Stimulated activated CD4-positive, alpha-beta T cell treated with anti-CD3 and anti-CD28 coated beads, Interleukin-4, amount 100 ng/mL, for 1 hour (primary cell): ENCODE measurements at regions not wholly inside any gene's neighbourhood (a gene's known extent, or its start where the extent isn't known, plus 50 kb on each side); places are given as distances from the start of the nearest gene placed in this dataset.
"Not testable (repeated sequence)": the region's sequence is repeated elsewhere in the genome, so short reads cannot be mapped to it uniquely, and the experiment has no call there.

Source experiments
- DNase-seq: peaks from one replicate; pipeline ENCODE4 v3.0.0-alpha.2; 2020

DNA sequence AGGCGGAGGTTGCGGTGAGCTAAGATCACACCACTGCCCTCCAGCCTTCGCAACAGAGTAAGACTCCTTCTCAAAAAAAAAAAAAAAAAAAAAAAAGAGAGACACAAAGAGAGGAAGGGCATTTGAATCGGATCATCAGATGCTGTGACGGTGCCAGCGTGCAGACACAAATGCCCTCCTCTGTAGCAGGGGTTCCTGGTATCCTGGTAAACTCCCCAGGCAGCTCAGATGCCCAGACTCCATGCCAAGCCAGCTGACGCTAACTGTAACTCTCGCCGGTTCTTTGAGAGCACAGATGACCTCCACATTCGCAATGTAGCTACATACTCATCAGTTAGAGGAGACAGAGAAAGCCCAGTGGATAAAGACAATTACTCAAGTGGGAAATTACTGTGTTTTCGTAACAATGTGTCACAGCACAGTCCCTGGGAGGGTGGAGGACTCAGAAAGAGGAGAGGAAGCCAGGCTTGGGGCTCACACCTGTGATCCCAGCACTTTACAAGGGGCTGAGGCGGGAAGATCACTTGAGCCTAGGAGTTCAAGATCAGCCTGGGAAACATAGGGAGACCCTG, 153.1 kb downstream of the BRD1 start:
- no peak for DNase-seq

DNA sequence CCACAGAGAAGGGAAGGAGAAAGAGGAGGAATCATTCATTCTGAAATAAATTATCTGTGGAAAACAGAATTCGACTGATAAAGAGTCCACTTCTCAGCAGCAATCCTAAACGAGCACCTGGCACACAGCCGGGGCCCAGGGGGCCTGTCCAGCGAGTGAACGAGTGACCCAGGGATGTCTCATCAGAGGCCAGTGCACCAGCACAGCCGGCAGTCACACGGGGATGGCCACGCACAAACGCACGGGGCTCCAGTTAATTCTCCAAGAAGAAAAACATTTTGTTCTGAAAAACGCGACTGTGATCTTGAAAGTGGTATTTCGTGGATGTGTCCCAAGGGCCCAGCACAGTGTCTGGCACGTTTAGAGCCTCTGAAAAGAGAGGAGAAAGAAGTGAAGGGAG, 154.6 kb downstream of the BRD1 start:
- DNase-seq = no peak

DNA sequence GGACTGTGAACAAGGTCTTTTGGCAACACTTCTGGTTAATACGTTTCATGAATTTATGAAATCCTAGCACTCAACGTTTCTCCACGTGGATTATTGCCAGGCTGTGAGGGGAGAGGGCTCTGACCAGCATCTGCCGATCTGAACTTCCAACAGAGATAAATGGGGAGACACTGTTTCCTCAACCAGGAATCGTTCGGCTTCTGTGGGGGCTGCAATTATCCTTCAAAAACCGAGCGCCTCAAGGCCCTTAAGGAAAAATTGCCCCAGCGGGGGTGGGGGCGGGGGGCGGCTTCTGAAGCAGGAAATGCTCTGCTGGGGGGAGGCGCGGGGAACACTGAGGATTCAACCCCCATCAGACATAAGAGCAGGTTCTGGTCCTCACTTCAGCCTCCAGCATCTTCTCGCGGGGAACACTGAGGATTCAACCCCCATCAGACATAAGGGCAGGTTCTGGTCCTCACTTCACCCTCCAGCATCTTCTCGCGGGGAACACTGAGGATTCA, 155.6 kb downstream of the BRD1 start:
- DNase-seq = no peak

GRCh38 chr22:49671331-49672013, 156.2 kb downstream of the BRD1 start:
- no peak for DNase-seq

DNA sequence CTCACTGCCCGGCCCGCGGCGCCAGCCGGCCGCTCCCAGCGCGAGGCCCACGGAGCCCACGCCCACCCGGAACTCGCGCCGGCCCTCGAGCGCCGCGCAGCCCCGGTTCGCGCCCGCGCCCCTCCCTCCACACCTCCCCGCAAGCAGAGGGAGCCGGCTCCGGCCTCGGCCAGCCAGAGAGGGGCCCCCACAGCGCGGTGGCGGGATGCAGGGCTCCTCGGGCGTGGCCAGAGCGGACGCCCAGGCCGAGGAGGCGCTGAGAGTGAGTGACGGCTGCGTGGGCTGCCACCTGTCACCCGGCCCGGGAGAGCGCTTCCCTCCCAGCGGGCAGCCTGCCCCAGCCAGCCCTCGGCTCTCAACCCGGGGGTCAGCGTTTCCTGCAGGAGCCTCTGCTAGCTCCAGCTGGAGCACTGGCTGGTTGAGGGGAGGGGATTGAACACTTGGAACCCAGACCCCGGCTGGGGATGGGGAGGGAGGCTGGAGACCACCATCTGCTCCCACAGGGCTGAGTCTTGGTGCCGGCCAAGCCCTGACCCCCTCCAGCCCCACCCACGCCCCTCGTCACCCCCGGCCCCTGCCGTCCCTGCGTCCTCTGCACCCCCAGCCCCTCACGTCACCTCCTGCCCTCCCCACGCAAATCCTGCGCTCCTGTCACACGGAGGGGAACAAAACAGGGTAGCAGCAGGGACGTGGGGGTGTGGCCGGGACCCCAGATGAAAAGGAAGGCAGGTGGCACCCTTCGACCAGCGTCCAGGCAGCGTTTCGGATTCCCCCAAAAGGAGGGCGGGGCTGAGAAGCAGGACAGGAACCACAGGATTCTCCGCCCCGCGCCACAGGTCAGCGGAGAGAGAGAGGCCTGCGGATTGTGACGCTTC, 157.0 kb downstream of the BRD1 start:
- peak; percentile 34 for DNase-seq

DNA sequence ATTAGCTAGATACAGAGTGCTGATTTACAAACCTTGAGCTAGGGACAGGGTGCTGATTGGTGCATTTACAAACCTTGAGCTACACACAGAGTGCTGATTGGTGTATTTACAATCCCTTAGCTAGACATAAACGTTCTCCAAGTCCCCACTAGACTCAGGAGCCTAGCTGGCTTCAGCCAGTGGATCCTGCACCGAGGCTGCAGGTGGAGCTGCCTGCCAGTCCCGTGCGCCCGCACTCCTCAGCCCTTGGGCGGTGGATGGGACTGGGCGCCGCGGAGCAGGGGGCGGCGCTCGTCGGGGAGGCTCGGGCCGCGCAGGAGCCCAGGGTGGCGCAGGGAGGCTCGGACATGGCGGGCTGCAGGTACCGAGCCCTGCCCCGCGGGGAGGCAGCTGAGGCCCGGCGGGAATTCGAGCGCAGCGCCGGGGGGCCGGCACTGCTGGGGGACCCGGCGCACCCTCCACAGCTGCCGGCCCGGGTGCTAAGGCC, 157.7 kb downstream of the BRD1 start:
- peak; percentile 19 for DNase-seq

- not testable (repeated sequence) for DNase-seq
Measured at GRCh38 chr22:49669427-49669968, 158.2 kb downstream of the BRD1 start.

GRCh38 chr22:49668402-49668801, 159.3 kb downstream of the BRD1 start:
- no peak for DNase-seq

DNA sequence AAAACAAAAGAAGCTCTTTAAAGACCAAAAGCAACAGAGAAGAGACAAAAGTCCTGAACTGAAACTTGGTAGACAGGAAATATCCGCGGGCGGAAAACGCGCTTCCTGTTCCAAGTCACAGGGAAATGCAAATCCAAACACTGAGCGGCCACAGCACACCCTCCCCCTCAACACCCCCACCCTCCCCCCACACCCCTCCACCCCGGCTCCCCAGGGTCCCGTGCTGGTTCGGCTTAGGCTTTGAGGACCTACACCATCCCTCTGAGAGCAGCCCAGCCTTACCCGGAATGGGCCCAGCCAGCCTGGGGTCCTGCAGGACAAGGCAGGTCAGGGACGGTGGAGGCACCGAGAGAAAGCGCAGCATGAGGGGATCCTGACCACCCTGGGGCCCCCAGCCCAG, 160.4 kb downstream of the BRD1 start:
- DNase-seq = no peak

DNA sequence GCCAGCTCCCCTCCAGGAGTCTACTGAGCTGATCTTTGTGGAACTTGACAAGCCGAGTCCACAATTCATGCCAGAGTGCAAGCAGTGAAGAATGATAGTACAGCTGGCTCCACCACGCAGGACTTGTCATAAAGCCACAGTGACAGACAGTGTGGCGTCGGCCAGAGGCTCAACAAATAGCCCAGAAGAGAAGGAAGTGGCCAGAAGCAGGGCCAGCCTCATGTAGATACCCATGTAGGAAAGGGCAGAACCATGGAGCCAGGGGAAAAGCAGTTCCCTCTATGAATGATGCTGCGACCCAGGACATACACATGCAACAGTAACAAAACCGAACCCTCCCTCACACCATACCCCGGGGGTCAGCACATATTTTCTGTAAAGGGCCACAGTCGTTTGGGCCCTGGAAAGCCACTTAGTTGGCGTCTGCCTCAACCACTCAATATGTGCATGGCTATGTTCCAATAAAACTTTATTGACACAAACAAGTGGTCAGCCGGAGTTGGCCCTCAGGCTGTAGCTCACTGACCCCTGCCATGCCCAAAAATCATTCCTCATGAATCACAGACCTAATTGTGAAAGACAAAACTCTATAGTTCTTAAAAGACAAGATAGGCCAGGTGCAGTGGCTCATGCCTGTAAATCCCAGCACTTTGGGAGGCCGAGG, 161.4 kb downstream of the BRD1 start:
- DNase-seq = no peak

DNA sequence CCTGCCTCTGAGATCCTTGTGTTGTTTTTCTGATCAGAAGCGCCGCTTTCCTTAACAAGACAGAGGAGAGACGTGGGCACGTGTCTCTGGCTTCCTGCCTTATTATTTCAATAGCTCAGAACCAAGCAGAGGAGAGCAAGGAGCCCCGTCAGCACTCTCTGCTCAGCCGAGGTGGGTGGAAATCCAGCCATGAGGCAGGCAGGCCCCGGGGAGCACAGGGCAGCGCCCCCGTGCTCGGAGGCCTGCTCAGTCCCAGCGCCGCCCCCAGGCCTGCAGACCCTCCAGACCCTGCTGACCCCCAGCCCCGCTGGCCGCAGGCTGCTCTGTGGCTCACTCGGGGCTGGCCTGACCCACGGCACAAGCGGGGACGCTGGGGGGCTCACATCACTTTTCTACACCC, 162.8 kb downstream of the BRD1 start:
- DNase-seq = no peak

- DNase-seq = no peak
Measured at GRCh38 chr22:49664371-49664881, 163.2 kb downstream of the BRD1 start.

- DNase-seq = no peak
Measured at GRCh38 chr22:49663823-49664222, 163.8 kb downstream of the BRD1 start.

DNA sequence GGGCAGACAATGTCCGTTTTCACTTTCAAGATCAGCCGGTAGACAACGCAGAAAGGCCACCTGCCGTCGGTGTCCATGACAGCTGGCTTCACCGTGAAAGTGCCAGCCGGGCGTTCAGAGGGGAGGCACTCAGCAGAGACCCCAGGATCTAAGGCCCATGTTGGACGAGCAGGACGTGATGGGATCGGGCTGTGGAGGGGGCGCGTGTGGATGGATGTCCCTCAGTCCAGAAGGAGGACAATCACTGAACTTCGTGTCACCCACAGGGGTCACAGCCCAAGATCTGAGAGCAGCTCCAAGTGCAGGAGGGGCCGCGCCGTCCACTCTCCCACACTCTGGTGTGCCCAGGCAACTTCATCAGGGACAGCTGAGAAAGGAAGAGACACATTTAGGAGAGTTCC, 164.4 kb downstream of the BRD1 start:
- DNase-seq = no peak

DNA sequence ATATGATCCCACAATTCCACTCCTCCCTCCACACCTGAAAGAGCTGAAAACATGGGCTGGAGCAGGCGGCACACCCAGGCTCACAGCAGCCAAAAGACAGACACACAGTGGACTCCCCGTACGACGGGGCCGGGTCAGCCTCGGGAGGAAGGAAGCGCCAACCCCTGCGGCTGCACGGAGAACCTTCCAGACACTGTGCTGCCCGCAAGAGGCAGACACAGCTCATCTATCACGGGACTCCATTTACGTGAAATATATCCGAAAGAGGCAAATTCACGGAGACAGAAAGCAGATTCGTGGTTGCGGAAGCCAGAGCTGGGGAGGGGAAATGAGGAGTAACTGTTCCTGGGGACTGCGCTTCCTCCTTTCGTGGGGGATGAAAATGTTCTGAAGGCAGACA, 165.0 kb downstream of the BRD1 start:
- no peak for DNase-seq

DNA sequence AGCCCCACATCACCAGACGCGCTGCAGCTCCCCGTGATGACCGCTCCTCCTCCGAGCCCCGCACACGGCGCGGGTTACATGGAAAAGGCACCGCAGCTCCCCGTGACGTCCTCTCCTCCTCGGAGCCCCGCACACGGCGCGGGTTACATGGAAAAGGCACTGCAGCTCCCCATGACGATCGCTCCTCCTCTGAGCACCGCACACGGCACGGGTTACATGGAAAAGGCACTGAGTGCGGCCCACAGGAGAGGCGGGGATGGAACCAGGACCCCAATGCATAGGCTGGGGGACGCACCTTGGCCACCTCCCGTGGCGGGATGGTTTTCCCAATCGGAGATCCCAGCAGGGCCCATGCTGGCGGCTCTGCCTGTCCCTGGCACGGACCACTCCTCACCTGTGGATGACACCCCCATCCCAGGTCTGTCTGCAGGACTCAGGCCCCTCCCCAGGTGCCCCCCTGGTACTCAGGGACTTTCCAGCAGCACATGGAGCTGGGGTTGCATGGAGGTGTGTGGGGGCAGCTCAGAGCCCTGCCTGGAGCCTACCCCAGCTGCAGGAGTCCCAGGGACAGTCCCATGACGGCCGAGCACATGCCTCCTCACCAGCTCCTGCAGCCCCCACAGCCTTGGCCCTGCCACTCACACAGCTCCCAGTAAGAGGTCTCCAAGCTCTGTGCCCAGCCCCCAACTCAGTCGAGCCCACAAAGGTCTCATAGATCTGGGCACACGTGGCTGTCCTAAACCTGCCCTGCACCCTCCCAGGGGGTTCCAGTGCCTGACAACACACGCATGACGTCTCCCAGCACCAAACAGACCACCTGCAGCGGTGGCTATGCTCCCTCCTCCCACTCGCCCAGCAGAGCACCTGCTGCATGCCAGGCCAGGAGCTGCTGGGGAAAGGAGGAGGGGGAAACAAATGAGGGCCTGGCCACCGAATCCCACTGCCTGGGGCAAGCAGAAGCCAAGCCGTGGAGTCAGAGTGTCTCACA, 166.6 kb downstream of the BRD1 start:
- no peak for DNase-seq

DNA sequence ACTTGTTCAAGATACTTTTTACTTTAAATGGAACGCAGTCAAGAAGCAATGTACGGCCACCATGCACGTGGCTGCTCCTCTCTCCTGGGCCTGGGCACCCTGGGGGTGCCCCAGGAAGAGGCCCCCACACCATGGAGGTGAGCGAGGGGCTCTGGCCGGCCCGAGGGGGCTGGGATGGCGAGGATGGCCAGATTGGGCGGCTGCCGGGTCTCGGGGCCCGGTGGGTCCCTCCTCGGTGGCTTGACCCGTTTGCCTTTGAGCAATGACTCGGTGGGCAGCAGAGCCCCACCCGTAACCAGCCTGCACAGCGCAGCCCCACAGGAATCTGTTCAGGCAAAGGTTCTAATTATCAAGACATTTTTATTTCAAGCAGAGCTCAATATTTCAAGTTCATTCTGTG, 167.4 kb downstream of the BRD1 start:
- DNase-seq = no peak

GRCh38 chr22:49659924-49660315, 167.8 kb downstream of the BRD1 start:
- DNase-seq = no peak

DNA sequence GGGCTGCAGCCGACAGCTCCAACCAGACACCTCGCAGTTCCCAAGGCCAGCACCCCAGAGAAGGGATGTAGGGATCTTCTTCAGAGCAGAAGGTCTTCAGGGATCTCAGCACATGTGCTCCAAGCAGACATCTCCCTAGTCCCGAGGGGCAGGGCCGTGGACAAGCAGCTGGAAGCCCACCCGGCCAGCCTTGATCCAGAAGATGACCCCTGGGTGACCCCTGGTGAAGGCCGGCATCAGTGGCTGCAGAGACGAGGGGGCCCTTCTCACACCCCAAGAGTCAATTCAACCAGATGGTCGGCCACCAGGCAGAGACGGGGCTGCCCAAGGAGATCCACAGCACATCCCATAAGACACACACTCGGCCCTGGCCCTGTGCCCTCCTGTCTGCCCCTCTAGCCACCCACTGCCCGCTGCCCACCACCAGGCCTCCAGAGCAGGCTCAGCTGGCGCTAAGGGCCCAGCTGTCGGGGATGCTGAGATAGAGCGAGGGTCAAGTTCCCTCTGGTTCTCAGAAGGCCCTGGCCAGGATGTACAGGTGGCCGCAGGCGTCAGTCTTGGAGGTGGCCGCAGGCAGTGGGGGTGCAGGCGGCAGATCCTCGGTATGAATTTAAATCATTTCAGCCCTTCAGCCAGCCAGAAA, 168.3 kb downstream of the BRD1 start:
- no peak for DNase-seq

DNA sequence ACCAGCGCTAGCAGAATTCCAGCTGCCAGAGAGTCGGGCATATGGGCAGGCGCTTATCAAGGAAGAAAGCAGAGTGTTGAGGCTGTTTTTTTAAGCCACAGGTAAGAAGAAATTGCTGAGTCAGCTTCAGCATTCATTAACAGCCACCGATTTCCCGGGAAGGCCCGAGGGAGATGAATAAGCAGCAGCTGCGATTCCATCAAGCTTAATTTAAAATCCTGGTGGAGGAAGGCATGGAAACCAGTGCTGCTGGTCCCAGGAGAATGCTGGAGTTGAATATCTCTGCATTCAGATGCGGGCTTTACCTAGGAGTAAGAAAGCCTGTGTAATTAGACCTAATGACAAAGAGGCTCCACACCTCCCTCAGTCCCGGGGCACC, 168.8 kb downstream of the BRD1 start:
- DNase-seq = no peak
